Activated naive CD8-positive, alpha-beta T cell treated with anti-CD3 and anti-CD28 coated beads for 36 hours (primary cell): ENCODE measurements at regions not wholly inside any gene's neighbourhood (a gene's known extent, or its start where the extent isn't known, plus 50 kb on each side); places are given as distances from the start of the nearest gene placed in this dataset.
"Not testable (repeated sequence)": the region's sequence is repeated elsewhere in the genome, so short reads cannot be mapped to it uniquely, and the experiment has no call there.

ENCODE experiments used
- DNase-seq: peaks from one replicate; pipeline ENCODE4 v3.0.0; 2021
- H3K27ac Mint-ChIP-seq: one replicate; pipeline ENCODE4 v1.8.0; 2022; ENCODE audit warnings: mild to moderate bottlenecking, moderate library complexity, mixed read lengths
- H3K27me3 Mint-ChIP-seq: one replicate; pipeline ENCODE4 v1.8.0; 2022; ENCODE audit warnings: mild to moderate bottlenecking, mixed read lengths
- H3K36me3 Mint-ChIP-seq: one replicate; pipeline ENCODE4 v1.8.0; 2021; ENCODE audit warnings: mild to moderate bottlenecking, mixed read lengths
- H3K4me1 Mint-ChIP-seq: one replicate; pipeline ENCODE4 v1.8.0; 2021; ENCODE audit warnings: mixed read lengths
- H3K4me3 Mint-ChIP-seq: one replicate; pipeline ENCODE4 v1.8.0; 2022; ENCODE audit warnings: mild to moderate bottlenecking, moderate library complexity, mixed read lengths
- H3K9me3 Mint-ChIP-seq: one replicate; pipeline ENCODE4 v1.8.0; 2022; ENCODE audit warnings: mixed read lengths

DNA sequence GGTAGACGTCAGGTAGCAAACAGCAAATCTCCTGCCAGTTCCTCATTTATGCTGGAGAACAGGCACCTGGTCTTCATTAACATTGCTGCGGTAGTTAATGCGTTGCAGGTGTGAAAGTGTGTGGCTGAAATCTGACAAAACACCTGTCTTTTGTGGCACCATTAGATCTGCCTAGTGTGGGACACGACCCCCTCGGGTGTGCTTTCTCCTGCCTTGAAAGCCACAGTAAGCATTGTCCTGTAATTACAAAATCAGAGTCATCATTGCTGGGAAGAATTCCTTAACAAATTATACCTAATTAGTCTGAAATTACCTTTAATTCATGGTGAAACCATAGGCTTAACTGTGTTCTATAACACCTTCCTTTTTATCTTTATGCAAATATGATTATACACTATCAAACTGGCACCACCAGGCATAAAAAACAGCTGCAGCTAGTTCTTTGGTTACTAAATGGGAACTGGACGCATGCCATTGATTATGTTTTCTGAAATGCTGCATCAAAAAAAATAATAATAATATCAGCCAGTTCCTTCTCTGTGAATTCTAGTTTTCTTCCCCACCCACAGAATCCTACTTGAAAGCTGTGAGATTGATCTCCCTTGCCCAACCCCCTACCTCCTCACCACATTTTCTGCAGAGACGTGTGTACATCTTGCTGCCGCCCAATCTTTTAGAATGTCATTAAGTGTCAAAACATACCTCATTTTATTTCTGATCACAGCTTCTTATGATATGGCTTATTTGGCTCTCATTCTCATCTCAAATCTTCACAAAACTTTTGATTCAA lies 374.0 kb downstream of the NFIB start:
- Mint-ChIP-seq H3K4me1 (no peaks in the 10 kb centered on the region), H3K9me3 (no peaks in the 10 kb centered on the region), H3K36me3 (no peaks in the 10 kb centered on the region), H3K4me3 (no peak overlapping the region), H3K27ac (no peak overlapping the region), H3K27me3 (no peaks in the 10 kb centered on the region)
- DNase-seq, result no peak

- no peak for DNase-seq
- no peak overlapping the region for H3K27ac Mint-ChIP-seq
- H3K4me1 Mint-ChIP-seq, result no peaks in the 10 kb centered on the region
- no peaks in the 10 kb centered on the region for H3K9me3 Mint-ChIP-seq
- no peaks in the 10 kb centered on the region for H3K36me3 Mint-ChIP-seq
- H3K27me3 Mint-ChIP-seq, result no peaks in the 10 kb centered on the region
- H3K4me3 Mint-ChIP-seq, result no peak overlapping the region
These were observed 374.8 kb downstream of the NFIB start for GRCh38 chr9:13939134-13939533.

- no peaks in the 10 kb centered on the region for H3K4me1 Mint-ChIP-seq
- DNase-seq, result no peak
- no peaks in the 10 kb centered on the region for H3K27me3 Mint-ChIP-seq
- no peaks in the 10 kb centered on the region for H3K9me3 Mint-ChIP-seq
- no peak overlapping the region for H3K4me3 Mint-ChIP-seq
- H3K36me3 Mint-ChIP-seq, result no peaks in the 10 kb centered on the region
- H3K27ac Mint-ChIP-seq, result no peak overlapping the region
These were observed 379.5 kb downstream of the NFIB start for GRCh38 chr9:13934416-13934815.

- Mint-ChIP-seq H3K27me3 (no peaks in the 10 kb centered on the region), H3K27ac (no peak overlapping the region), H3K4me3 (no peak overlapping the region), H3K4me1 (no peaks in the 10 kb centered on the region), H3K36me3 (no peaks in the 10 kb centered on the region), H3K9me3 (no peaks in the 10 kb centered on the region)
- DNase-seq, result no peak
These were observed 380.7 kb downstream of the NFIB start for GRCh38 chr9:13933268-13933656.

GRCh38 chr9:13932528-13933267 lies 381.2 kb downstream of the NFIB start:
- no peaks in the 10 kb centered on the region for H3K36me3 Mint-ChIP-seq
- H3K4me1 Mint-ChIP-seq, result no peaks in the 10 kb centered on the region
- DNase-seq, result no peak
- no peak overlapping the region for H3K4me3 Mint-ChIP-seq
- H3K9me3 Mint-ChIP-seq, result no peaks in the 10 kb centered on the region
- no peak overlapping the region for H3K27ac Mint-ChIP-seq
- no peaks in the 10 kb centered on the region for H3K27me3 Mint-ChIP-seq

DNA sequence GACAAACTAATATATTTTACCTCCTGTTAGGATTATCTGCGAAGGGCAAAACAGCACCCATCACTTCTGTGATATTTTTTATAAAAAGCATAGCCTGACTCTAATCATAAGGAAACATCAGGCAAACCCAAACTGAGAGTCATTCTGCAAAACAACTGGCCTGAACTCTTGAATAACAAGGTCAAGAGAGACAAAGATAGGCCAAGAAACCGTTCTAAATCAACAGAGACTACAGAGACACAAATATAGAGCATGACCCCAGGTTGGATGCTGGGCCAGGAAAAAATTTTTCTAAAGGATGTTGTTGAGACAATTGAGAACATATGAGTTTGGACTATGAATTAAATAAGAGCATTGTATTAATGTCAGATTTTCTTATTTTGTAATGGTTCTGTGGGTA lies 384.9 kb downstream of the NFIB start:
- H3K27me3 Mint-ChIP-seq, result no peaks in the 10 kb centered on the region
- no peak overlapping the region for H3K4me3 Mint-ChIP-seq
- no peak overlapping the region for H3K27ac Mint-ChIP-seq
- H3K9me3 Mint-ChIP-seq, result peaks cover 7% of the 10 kb centered on the region
- H3K36me3 Mint-ChIP-seq, result no peaks in the 10 kb centered on the region
- no peaks in the 10 kb centered on the region for H3K4me1 Mint-ChIP-seq
- DNase-seq, result no peak

- Mint-ChIP-seq H3K27me3 (no peaks in the 10 kb centered on the region), H3K4me3 (no peak overlapping the region), H3K4me1 (no peaks in the 10 kb centered on the region), H3K9me3 (peaks cover 8% of the 10 kb centered on the region), H3K36me3 (no peaks in the 10 kb centered on the region), H3K27ac (no peak overlapping the region)
- DNase-seq, result no peak
These were observed 390.6 kb downstream of the NFIB start for GRCh38 chr9:13923381-13923780.

DNA sequence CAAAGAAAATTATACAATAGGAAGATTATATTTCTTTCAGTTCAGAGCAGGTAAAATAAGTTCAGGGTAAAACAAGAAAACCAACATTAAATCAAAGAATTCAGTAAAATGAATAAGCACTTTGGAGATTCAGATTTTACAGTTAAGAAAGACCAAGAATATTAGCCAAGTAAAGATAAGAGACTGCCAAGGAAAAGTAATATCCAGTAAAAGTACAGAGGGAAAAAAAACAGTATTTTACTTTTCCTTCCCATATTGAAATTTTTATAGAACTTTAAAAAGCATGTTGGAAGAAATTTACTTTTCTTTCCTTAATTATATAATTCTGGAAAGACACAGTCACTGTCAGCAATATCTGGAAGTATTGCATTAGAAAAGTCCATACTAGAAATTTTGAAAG lies 393.4 kb downstream of the NFIB start:
- no peak for DNase-seq
- Mint-ChIP-seq H3K9me3 (peaks cover 3% of the 10 kb centered on the region), H3K36me3 (no peaks in the 10 kb centered on the region), H3K4me3 (no peak overlapping the region), H3K27me3 (no peaks in the 10 kb centered on the region), H3K27ac (no peak overlapping the region), H3K4me1 (no peaks in the 10 kb centered on the region)

GRCh38 chr9:13919401-13919800 lies 394.5 kb downstream of the NFIB start:
- Mint-ChIP-seq H3K4me3 (no peak overlapping the region), H3K4me1 (no peaks in the 10 kb centered on the region), H3K27me3 (no peaks in the 10 kb centered on the region)

DNA sequence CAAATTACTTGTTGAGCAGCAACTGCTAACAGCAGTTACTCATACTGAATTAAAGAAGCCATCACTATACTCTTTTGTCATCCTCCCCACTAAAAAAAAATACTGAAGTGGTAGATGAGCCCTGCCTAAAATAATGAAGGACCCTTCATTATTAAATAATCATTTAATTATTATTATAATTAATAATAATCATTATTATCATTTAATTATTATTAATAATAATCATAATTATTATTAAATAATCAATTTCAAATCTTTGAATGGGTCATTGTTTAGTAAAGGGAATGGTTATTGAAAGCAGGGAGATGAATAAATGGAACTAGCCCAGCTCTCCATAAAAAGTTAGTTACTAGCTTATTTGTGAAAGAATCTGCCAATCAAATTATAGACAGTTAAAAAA lies 396.4 kb downstream of the NFIB start:
- no peaks in the 10 kb centered on the region for H3K27me3 Mint-ChIP-seq
- DNase-seq, result no peak
- no peak overlapping the region for H3K4me3 Mint-ChIP-seq
- H3K9me3 Mint-ChIP-seq, result no peaks in the 10 kb centered on the region
- H3K27ac Mint-ChIP-seq, result no peak overlapping the region
- no peaks in the 10 kb centered on the region for H3K4me1 Mint-ChIP-seq
- H3K36me3 Mint-ChIP-seq, result no peaks in the 10 kb centered on the region

More at GRCh38 chr9:13919401-13919800, 394.5 kb downstream of the NFIB start:
- DNase-seq, result no peak
- no peak overlapping the region for H3K27ac Mint-ChIP-seq
- H3K9me3 Mint-ChIP-seq, result peaks cover 3% of the 10 kb centered on the region
- no peaks in the 10 kb centered on the region for H3K36me3 Mint-ChIP-seq

- Mint-ChIP-seq H3K4me3 (no peak overlapping the region), H3K27ac (no peak overlapping the region), H3K27me3 (no peaks in the 10 kb centered on the region), H3K9me3 (no peaks in the 10 kb centered on the region), H3K4me1 (no peaks in the 10 kb centered on the region), H3K36me3 (no peaks in the 10 kb centered on the region)
- DNase-seq, result no peak
These were observed 398.2 kb downstream of the NFIB start for GRCh38 chr9:13915591-13916301.

GRCh38 chr9:13915131-13915530 lies 398.8 kb downstream of the NFIB start:
- DNase-seq, result no peak
- Mint-ChIP-seq H3K36me3 (no peaks in the 10 kb centered on the region), H3K4me1 (no peaks in the 10 kb centered on the region), H3K9me3 (no peaks in the 10 kb centered on the region), H3K27me3 (no peaks in the 10 kb centered on the region), H3K27ac (no peak overlapping the region), H3K4me3 (no peak overlapping the region)

GRCh38 chr9:13911473-13911872 lies 402.5 kb downstream of the NFIB start:
- DNase-seq, result no peak
- H3K4me3 Mint-ChIP-seq, result no peak overlapping the region
- no peaks in the 10 kb centered on the region for H3K36me3 Mint-ChIP-seq
- H3K4me1 Mint-ChIP-seq, result no peaks in the 10 kb centered on the region
- H3K27me3 Mint-ChIP-seq, result no peaks in the 10 kb centered on the region
- H3K27ac Mint-ChIP-seq, result no peak overlapping the region
- H3K9me3 Mint-ChIP-seq, result peaks cover 8% of the 10 kb centered on the region

GRCh38 chr9:13907842-13908241 lies 406.1 kb downstream of the NFIB start:
- not testable (repeated sequence) for H3K27ac Mint-ChIP-seq, H3K36me3 Mint-ChIP-seq, H3K27me3 Mint-ChIP-seq, H3K4me3 Mint-ChIP-seq, H3K9me3 Mint-ChIP-seq, H3K4me1 Mint-ChIP-seq, DNase-seq

- no peak overlapping the region for H3K27ac Mint-ChIP-seq
- H3K27me3 Mint-ChIP-seq, result no peaks in the 10 kb centered on the region
- H3K4me3 Mint-ChIP-seq, result no peak overlapping the region
- peaks cover 9% of the 10 kb centered on the region for H3K9me3 Mint-ChIP-seq
- H3K4me1 Mint-ChIP-seq, result no peaks in the 10 kb centered on the region
- H3K36me3 Mint-ChIP-seq, result no peaks in the 10 kb centered on the region
- DNase-seq, result no peak
These were observed 409.2 kb downstream of the NFIB start for GRCh38 chr9:13904746-13905145.
